Gastrocnemius medialis (tissue), 4 donors: ENCODE measurements at regions not wholly inside any gene's neighbourhood (a gene's known extent, or its start where the extent isn't known, plus 50 kb on each side); places are given as distances from the start of the nearest gene placed in this dataset.

Source experiments
- POLR2A ChIP-seq, 2 donors: fragments of 450-650 bp; IDR thresholded peaks; one replicate each; pipeline ENCODE4 v1.6.1; 2017; ENCODE audit warnings: antibody characterized with exemption in 2 of 2, mild to moderate bottlenecking in 2 of 2, moderate library complexity in 2 of 2
- TF ChIP-seq, protein P1 (sequence below), 5 experiments: fragments of 450-650 bp in 3 of 5; fragments of 200-600 bp in 2 of 5; sonication (generic) in 2 of 5; IDR thresholded peaks in 4 of 5; conservative IDR thresholded peaks in 1 of 5; 1 replicate in 4 of 5; 2 replicates in 1 of 5; pipeline ENCODE4 v1.5.1; 2016 to 2019; ENCODE audit warnings: antibody characterized with exemption in 5 of 5, mild to moderate bottlenecking in 3 of 5, moderate library complexity in 3 of 5

- TF ChIP-seq, protein P1, sequence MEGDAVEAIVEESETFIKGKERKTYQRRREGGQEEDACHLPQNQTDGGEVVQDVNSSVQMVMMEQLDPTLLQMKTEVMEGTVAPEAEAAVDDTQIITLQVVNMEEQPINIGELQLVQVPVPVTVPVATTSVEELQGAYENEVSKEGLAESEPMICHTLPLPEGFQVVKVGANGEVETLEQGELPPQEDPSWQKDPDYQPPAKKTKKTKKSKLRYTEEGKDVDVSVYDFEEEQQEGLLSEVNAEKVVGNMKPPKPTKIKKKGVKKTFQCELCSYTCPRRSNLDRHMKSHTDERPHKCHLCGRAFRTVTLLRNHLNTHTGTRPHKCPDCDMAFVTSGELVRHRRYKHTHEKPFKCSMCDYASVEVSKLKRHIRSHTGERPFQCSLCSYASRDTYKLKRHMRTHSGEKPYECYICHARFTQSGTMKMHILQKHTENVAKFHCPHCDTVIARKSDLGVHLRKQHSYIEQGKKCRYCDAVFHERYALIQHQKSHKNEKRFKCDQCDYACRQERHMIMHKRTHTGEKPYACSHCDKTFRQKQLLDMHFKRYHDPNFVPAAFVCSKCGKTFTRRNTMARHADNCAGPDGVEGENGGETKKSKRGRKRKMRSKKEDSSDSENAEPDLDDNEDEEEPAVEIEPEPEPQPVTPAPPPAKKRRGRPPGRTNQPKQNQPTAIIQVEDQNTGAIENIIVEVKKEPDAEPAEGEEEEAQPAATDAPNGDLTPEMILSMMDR (IDR thresholded peaks at IDR 0.05 in 4 of 5, conservative IDR thresholded peaks at IDR 0.05 in 1 of 5) = no peak
- no peak for TF ChIP-seq POLR2A (IDR thresholded peaks at IDR 0.05)
Observed at GRCh38 chr10:22849077-22849805, 78.6 kb upstream of the ARMC3 start.
